IMR-90 (cell line): ENCODE measurements at regions not wholly inside any gene's neighbourhood (a gene's known extent, or its start where the extent isn't known, plus 50 kb on each side); places are given as distances from the start of the nearest gene placed in this dataset.

Experiments
- ATAC-seq: fragments of 200-7000 bp; cut with Tn5 transposase; 2 replicates; pipeline ENCODE4 v1.9.1; 2020; ENCODE audit warnings: low read depth, mild to moderate bottlenecking, moderate library complexity
- BruUV-seq: library from RNA; stranded (reverse); fragments of 400-500 nt; replicated peaks from 2 replicates; lab custom pipeline; 2021; lab: Mats Ljungman, UMichigan
- CTCF ChIA-PET: fragments of 300-600 bp; formaldehyde crosslinking; extraction: SDS; loops from one replicate; lab custom pipeline; 2021; ENCODE audit warnings: antibody characterized with exemption; lab: Yijun Ruan, JAX
- POLR2A ChIA-PET: fragments of 300-600 bp; sonication (Branson Sonifier 250); formaldehyde crosslinking; loops from one replicate; lab custom pipeline; 2022; ENCODE audit warnings: antibody characterized with exemption; ENCODE audit not compliant: unreplicated experiment; lab: Charles Lee
- DNase-seq: peaks from one replicate; pipeline ENCODE4 v3.0.0; 2013
- H2AFZ ChIP-seq: replicated peaks from 2 replicates; pipeline ENCODE3; 2013; ENCODE audit warnings: low read length, mild to moderate bottlenecking; ENCODE audit not compliant: poor library complexity
- H2AK5ac ChIP-seq: 2 replicates; pipeline ENCODE4 v1.6.1; 2013; ENCODE audit warnings: low read depth, low read length, inconsistent platforms
- H2AK9ac ChIP-seq: replicated peaks from 2 replicates; pipeline ENCODE3; 2013; ENCODE audit warnings: mild to moderate bottlenecking, low read depth, low read length, moderate library complexity; ENCODE audit not compliant: poor library complexity
- H2BK120ac ChIP-seq: 2 replicates; pipeline ENCODE4 v1.6.1; 2013; ENCODE audit warnings: low read depth, low read length, inconsistent platforms
- H2BK15ac ChIP-seq: 3 replicates; pipeline ENCODE4 v1.6.1; 2013; ENCODE audit warnings: low read depth, low read length, inconsistent platforms
- H2BK20ac ChIP-seq: 2 replicates; pipeline ENCODE4 v1.6.1; 2013; ENCODE audit warnings: low read depth, mild to moderate bottlenecking, inconsistent platforms, low read length, moderate library complexity
- H2BK5ac ChIP-seq: 2 replicates; pipeline ENCODE4 v1.6.1; 2013; ENCODE audit warnings: mild to moderate bottlenecking, low read depth, low read length, inconsistent platforms; ENCODE audit not compliant: poor library complexity, severe bottlenecking
- H3K14ac ChIP-seq: replicated peaks from 2 replicates; pipeline ENCODE4 v1.6.1; 2013; ENCODE audit warnings: low read depth, low read length, inconsistent platforms
- H3K18ac ChIP-seq: 2 replicates; pipeline ENCODE4 v1.6.1; 2013; ENCODE audit warnings: low read depth, low read length, control low read depth
- H3K23ac ChIP-seq: 2 replicates; pipeline ENCODE4 v1.6.1; 2013; ENCODE audit warnings: low read depth, low read length, inconsistent platforms
- H3K27ac ChIP-seq: 2 replicates; pipeline ENCODE4 v1.5.1; 2013; ENCODE audit warnings: mild to moderate bottlenecking, control low read depth, low read length; ENCODE audit not compliant: insufficient read depth
- H3K27me3 ChIP-seq: 2 replicates; pipeline ENCODE4 v1.6.1; 2013; ENCODE audit warnings: low read length; ENCODE audit not compliant: control insufficient read depth, insufficient read depth
- H3K36me3 ChIP-seq: 2 replicates; pipeline ENCODE4 v1.6.1; 2013; ENCODE audit warnings: low read length, mixed read lengths; ENCODE audit not compliant: control insufficient read depth, insufficient read depth
- H3K4ac ChIP-seq: 2 replicates; pipeline ENCODE4 v1.6.1; 2013; ENCODE audit warnings: low read depth, low read length, inconsistent platforms
- H3K4me1 ChIP-seq: 2 replicates; pipeline ENCODE4 v1.6.1; 2013; ENCODE audit warnings: low read length, mixed read lengths; ENCODE audit not compliant: control insufficient read depth, insufficient read depth
- H3K4me2 ChIP-seq: 2 replicates; pipeline ENCODE4 v1.6.1; 2013; ENCODE audit warnings: low read depth, mild to moderate bottlenecking, control low read depth, low read length, moderate library complexity
- H3K4me3 ChIP-seq: 2 replicates; pipeline ENCODE4 v1.5.1; 2013; ENCODE audit warnings: low read depth, mild to moderate bottlenecking, control low read depth, low read length, moderate library complexity; ENCODE audit not compliant: insufficient read depth
- H3K56ac ChIP-seq: 2 replicates; pipeline ENCODE4 v1.6.1; 2013; ENCODE audit warnings: low read length, inconsistent platforms; ENCODE audit not compliant: insufficient read depth; ENCODE audit errors: extremely low read depth
- H3K79me1 ChIP-seq, 2 experiments: 2 replicates each; pipeline ENCODE4 v1.6.1; 2013; ENCODE audit warnings: low read length in 2 of 2, inconsistent platforms in 1 of 2, low read depth in 1 of 2
- H3K9ac ChIP-seq: 2 replicates; pipeline ENCODE4 v1.6.1; 2013; ENCODE audit warnings: low read depth, low read length, control low read depth
- H3K9me1 ChIP-seq: 2 replicates; pipeline ENCODE4 v1.6.1; 2013; ENCODE audit warnings: low read length, inconsistent platforms; ENCODE audit not compliant: insufficient read depth
- H3K9me3 ChIP-seq: 2 replicates; pipeline ENCODE4 v1.6.1; 2013; ENCODE audit warnings: low read length; ENCODE audit not compliant: control insufficient read depth, insufficient read depth
- H4K20me1 ChIP-seq: 2 replicates; pipeline ENCODE4 v1.6.1; 2013; ENCODE audit warnings: low read length, inconsistent platforms; ENCODE audit not compliant: insufficient read depth
- H4K5ac ChIP-seq: 2 replicates; pipeline ENCODE4 v1.6.1; 2013; ENCODE audit warnings: mild to moderate bottlenecking, low read depth, low read length, control low read depth
- H4K8ac ChIP-seq, 2 experiments: 2 replicates each; pipeline ENCODE4 v1.6.1; 2013; ENCODE audit warnings: low read depth in 2 of 2, low read length in 2 of 2, control low read depth in 1 of 2, inconsistent platforms in 1 of 2
- H4K91ac ChIP-seq: 2 replicates; pipeline ENCODE4 v1.6.1; 2013; ENCODE audit warnings: low read depth, low read length, inconsistent platforms; ENCODE audit not compliant: insufficient read depth
- BHLHE40 ChIP-seq: fragments of 150-350 bp; IDR thresholded peaks from 2 replicates; pipeline ENCODE4 v1.6.1; 2016; ENCODE audit warnings: mild to moderate bottlenecking, low read depth, low read length
- CHD1 ChIP-seq: IDR thresholded peaks from 2 replicates; pipeline ENCODE4 v1.6.1; 2012; ENCODE audit warnings: low read depth, low read length, improper control_type of control experiment
- FOS ChIP-seq: fragments of 150-350 bp; IDR thresholded peaks from 2 replicates; pipeline ENCODE4 v1.6.1; 2016; ENCODE audit warnings: low read depth, low read length
- whole genome bisulfite sequencing, 2 experiments: methylation state at CpG; one replicate each; pipeline versions ENCODE4 v1.1.5 to v1.1.7; 2013; ENCODE audit warnings: missing lambda C conversion rate in 2 of 2; ENCODE audit not compliant: insufficient read length in 1 of 2; ENCODE audit errors: extremely low coverage in 2 of 2; 5-methylcytosine and 5-hydroxymethylcytosine counted together
- dilution Hi-C: fragments of 300-500 bp; cut with HindIII; formaldehyde crosslinking; loops from one replicate; pipeline ENCODE4 v1.14.3; 2018; ENCODE audit warnings: low sequenced_read_pairs; ENCODE audit not compliant: unreplicated experiment
- in situ Hi-C: fragments of 300-500 bp; cut with MboI; formaldehyde crosslinking; loops from 3 replicates; pipeline ENCODE4 v1.14.3; 2019; ENCODE audit warnings: low sequenced_read_pairs, inconsistent platforms, mixed read lengths
- intact Hi-C: fragments of 100-400 bp; cut with micrococcal nuclease; formaldehyde crosslinking; loops from 2 replicates; pipeline ENCODE4 v1.10.0; 2022
- TF ChIP-seq, protein P1 (sequence below): conservative IDR thresholded peaks from 2 replicates; pipeline ENCODE4 v1.5.1; 2012; ENCODE audit warnings: mild to moderate bottlenecking, low read depth, low read length, improper control_type of control experiment

DNA sequence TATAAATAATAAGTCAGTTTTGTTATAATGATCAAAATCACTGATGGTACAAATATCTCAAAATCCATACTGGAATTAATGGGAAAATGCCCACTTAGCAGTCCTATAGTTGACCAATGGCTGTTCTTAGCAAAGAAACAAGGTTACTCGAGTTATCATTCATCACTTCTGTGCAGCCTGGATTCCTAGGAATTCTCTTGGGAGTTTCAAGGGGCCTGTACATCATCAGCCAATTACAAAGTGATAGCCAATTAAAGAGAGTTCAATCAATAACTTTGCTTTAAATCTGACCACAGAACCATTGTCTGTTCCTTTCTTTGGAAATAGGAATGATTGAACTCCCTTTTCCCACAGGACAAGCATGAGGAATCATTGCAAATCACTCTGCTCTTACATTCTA is 205.5 kb downstream of the PCDH19 start:
- ATAC-seq (no peak), DNase-seq (no peak)
- no peak overlapping the region for H3K4me3 ChIP-seq
- ChIA-PET POLR2A (no interaction called here), CTCF (interaction anchor here (0.8 kb wide), 1 partner anchor 11 kb away, joined by 4 read pairs; no protein-coding TSS in a partner anchor)
- no peak overlapping the region for H3K23ac ChIP-seq
- H3K36me3 ChIP-seq, result no peaks in the 10 kb centered on the region
- no peaks in the 10 kb centered on the region for H3K9me1 ChIP-seq
- no peak overlapping the region for H2BK20ac ChIP-seq
- no peak overlapping the region for H2AFZ ChIP-seq
- no peak overlapping the region for H3K4me2 ChIP-seq
- no CpG with 5 or more reads among the region's 1 CpG for WGBS, 2 experiments
- H3K27me3 ChIP-seq, result no peaks in the 10 kb centered on the region; the same call in 1 of the 2 replicates
- H4K8ac ChIP-seq, result no peak overlapping the region
- no peak overlapping the region for H3K9ac ChIP-seq
- H2BK120ac ChIP-seq, result no peak overlapping the region
- H2BK15ac ChIP-seq, result no peak overlapping the region
- no TSS peak for BruUV-seq
- no peak overlapping the region for H2AK9ac ChIP-seq
- intact Hi-C loops, result no loop called here
- no peak for TF ChIP-seq CHD1
- TF ChIP-seq FOS, result no peak
- no peak for TF ChIP-seq BHLHE40
- TF ChIP-seq, protein P1, sequence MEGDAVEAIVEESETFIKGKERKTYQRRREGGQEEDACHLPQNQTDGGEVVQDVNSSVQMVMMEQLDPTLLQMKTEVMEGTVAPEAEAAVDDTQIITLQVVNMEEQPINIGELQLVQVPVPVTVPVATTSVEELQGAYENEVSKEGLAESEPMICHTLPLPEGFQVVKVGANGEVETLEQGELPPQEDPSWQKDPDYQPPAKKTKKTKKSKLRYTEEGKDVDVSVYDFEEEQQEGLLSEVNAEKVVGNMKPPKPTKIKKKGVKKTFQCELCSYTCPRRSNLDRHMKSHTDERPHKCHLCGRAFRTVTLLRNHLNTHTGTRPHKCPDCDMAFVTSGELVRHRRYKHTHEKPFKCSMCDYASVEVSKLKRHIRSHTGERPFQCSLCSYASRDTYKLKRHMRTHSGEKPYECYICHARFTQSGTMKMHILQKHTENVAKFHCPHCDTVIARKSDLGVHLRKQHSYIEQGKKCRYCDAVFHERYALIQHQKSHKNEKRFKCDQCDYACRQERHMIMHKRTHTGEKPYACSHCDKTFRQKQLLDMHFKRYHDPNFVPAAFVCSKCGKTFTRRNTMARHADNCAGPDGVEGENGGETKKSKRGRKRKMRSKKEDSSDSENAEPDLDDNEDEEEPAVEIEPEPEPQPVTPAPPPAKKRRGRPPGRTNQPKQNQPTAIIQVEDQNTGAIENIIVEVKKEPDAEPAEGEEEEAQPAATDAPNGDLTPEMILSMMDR, result no peak
- no peak overlapping the region for H3K18ac ChIP-seq
- no peak overlapping the region for H2AK5ac ChIP-seq
- in situ Hi-C loops, result no loop called here
- dilution Hi-C loops, result no loop called here
- H3K79me1 ChIP-seq, result no peaks in the 10 kb centered on the region
- no peak overlapping the region for H4K91ac ChIP-seq
- no peaks in the 10 kb centered on the region for H4K20me1 ChIP-seq
- H3K27ac ChIP-seq, result no peak overlapping the region
- H2BK5ac ChIP-seq, result no peak overlapping the region
- H3K4me1 ChIP-seq, result no peaks in the 10 kb centered on the region
- H3K56ac ChIP-seq, result no peak overlapping the region
- H3K14ac ChIP-seq, result no peak overlapping the region
- no peak overlapping the region for H3K4ac ChIP-seq
- no peaks in the 10 kb centered on the region for H3K9me3 ChIP-seq
- H4K5ac ChIP-seq, result no peak overlapping the region
